Fibroblast of the aortic adventitia (primary cell): ENCODE measurements at regions not wholly inside any gene's neighbourhood (a gene's known extent, or its start where the extent isn't known, plus 50 kb on each side); places are given as distances from the start of the nearest gene placed in this dataset.
"Not testable (repeated sequence)": the region's sequence is repeated elsewhere in the genome, so short reads cannot be mapped to it uniquely, and the experiment has no call there.

Experiments
- DNase-seq: peaks from one replicate; pipeline ENCODE4 v3.0.0-alpha.2; 2010; ENCODE audit warnings: low read depth
- H3K4me3 ChIP-seq: 2 replicates; pipeline ENCODE4 v1.5.1; 2011; ENCODE audit warnings: low read depth, mild to moderate bottlenecking, control low read depth, low read length, moderate library complexity
- CTCF ChIP-seq: IDR thresholded peaks from 2 replicates; pipeline ENCODE4 v1.5.1; 2011; ENCODE audit warnings: mild to moderate bottlenecking, low read length, control low read depth, inconsistent platforms; ENCODE audit not compliant: insufficient read depth

- no peak for TF ChIP-seq CTCF
- DNase-seq: no peak
- H3K4me3 ChIP-seq: no peak overlapping the region
Measured at GRCh38 chr6:25150863-25151262, 128.3 kb upstream of the CARMIL1 start.

DNA sequence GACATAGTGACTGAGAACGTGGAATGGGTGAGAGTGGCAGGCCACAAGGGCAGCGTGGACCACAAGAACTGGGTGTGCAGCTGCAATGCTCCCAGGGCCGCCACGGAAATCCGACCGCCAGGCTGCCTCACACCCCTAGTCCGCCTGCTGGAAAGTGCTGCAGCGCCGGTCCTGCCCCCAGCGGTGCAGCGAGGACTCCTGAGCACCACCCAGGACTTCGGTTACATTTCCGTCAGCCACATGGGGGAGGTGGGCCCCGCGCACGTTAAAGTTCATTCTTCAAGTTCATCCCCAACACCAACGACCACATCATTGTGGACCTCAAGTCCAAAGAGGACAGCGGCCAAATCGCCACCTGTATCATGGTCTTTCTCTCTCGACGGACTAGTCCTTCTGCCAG lies 126.1 kb upstream of the CARMIL1 start:
- no peak for DNase-seq
- no peak overlapping the region for H3K4me3 ChIP-seq
- no peak for TF ChIP-seq CTCF

GRCh38 chr6:25154034-25154596 lies 125.1 kb upstream of the CARMIL1 start:
- no peak for TF ChIP-seq CTCF
- no peak for DNase-seq
- no peak overlapping the region for H3K4me3 ChIP-seq

DNA sequence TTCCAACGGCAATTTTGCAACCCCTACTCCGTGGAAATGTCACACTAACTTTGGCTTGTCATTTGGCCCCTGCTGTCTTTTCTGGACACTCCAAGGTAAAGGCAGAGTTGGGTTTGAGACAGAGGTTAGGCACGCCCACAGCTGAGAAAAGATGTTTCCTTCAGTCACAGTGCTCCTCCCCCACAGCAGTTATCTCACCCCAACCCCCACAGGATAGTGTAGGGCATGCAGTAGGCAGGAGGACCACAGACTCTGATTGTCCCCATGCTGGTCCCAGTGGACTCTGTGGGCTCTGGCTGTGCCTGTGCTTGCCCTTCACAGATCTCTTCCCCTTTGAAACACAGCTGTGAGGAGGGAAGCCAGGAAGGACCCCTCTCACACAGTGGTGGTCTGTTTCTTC lies 124.0 kb upstream of the CARMIL1 start:
- no peak overlapping the region for H3K4me3 ChIP-seq
- DNase-seq: no peak
- TF ChIP-seq CTCF: no peak

GRCh38 chr6:25156123-25156522 lies 123.1 kb upstream of the CARMIL1 start:
- no peak for DNase-seq
- TF ChIP-seq CTCF: no peak
- H3K4me3 ChIP-seq: no peak overlapping the region

DNA sequence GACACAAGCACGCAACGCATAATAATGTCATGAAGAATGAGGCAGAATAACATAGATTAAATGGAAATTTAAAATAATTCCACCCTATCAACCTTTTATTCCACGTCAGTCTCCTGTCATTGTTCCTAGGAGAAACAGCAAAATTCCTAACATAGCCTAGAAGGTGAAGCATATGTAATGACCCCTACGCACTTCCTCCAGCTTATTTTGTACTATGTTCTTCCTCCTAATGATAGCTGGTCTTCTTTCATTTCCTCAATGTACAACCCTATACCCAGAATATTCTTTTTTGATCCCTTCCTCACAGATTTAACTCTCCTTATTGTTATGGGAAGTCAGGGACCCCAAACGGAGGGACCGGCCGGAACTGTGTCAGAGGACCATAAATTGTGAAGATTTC lies 122.0 kb upstream of the CARMIL1 start:
- H3K4me3 ChIP-seq: no peak overlapping the region
- no peak for TF ChIP-seq CTCF

DNA sequence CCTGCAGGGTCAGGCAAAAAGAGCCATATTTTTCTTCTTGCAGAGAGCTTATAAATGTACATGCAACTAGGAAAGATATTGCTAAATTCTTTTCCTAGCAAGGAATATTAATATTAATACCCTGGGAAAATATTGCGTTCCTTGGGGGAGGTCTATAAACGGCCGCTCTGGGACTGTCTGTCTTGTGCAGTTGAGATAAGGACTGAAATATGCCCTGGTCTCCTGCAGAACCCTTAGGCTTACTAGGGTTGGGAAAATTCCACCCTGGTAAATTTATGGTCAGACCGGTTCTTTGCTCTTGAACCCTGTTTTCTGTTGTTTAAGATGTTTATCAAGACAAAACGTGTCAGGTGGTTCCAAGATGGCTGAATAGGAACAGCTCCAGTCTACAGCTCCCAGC lies 121.3 kb upstream of the CARMIL1 start:
- H3K4me3 ChIP-seq: no peak overlapping the region
- DNase-seq: no peak
- no peak for TF ChIP-seq CTCF

More for the DNA sequence above, 122.0 kb upstream of the CARMIL1 start:
- DNase-seq: no peak

DNA sequence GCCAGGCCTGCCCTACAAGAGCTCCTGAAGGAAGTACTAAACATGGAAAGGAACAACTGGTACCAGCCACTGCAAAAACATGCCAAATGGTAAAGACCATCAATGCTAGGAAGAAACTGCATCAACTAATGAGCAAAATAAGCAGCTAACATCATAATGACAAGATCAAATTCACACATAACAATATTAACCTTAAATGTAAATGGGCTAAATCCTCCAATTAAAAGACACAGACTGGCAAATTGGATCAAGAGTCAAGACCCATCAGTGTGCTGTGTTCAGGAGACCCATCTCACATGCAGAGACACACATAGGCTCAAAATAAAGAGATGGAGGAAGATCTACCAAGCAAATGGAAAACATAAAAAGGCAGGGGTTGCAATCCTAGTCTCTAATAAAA lies 119.0 kb upstream of the CARMIL1 start:
- H3K4me3 ChIP-seq, DNase-seq: not testable (repeated sequence)
